NCI-H345 treated with DMSO at 0.1 percent for 48 hours (cell line): ENCODE measurements at regions not wholly inside any gene's neighbourhood (a gene's known extent, or its start where the extent isn't known, plus 50 kb on each side); places are given as distances from the start of the nearest gene placed in this dataset.
"Not testable (repeated sequence)": the region's sequence is repeated elsewhere in the genome, so short reads cannot be mapped to it uniquely, and the experiment has no call there.

Source experiments
- DNase-seq: peaks from one replicate; lab custom pipeline; 2025; ENCODE audit not compliant: unreplicated experiment; lab: John Stamatoyannopoulos, UW

- no peak for DNase-seq
Measured at GRCh38 chr15:89024418-89024817, 63.8 kb upstream of the ABHD2 start.

- DNase-seq, result no peak
Measured at GRCh38 chr15:89026167-89026566, 62.1 kb upstream of the ABHD2 start.

DNA sequence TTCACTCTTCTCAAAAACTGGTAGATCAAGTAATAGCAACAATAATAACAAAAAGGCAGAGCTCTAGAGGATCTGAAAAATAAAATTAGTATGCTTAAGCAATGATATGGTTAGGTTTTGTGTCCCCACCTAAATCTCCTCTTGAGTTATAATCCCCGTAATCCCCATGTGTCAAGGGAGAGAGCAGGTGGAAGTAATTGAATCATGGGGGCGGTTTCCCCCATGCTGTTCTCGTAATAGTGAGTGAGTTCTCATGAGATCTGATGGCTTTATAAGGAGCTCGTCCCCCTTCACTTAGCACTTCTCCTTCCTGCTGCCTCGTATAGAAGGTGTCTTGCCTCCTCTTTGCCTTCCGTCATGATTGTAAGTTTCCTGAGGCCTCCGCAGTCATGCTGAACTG, 60.2 kb upstream of the ABHD2 start:
- DNase-seq, result no peak

DNA sequence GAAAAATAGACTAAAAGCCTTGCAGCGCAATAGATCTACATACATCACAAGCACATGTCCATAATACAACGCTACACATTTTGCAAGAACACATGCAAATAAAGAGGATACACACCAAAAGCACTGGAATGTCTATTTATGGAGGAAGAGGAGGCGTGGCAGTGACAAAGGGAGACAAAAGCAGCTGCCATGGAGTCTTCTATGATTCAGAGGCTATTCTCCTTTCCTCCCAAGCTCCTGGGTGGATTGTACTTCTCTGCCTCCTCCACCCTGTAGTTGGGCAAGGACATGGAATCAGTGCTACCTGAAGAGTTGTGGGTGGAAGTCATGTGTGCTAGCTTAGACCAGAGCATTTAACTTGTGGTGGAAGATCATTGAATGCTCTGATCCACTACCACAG, 57.9 kb upstream of the ABHD2 start:
- DNase-seq, result no peak

- DNase-seq, result not testable (repeated sequence)
Measured at GRCh38 chr15:89031637-89032285, 56.5 kb upstream of the ABHD2 start.

DNA sequence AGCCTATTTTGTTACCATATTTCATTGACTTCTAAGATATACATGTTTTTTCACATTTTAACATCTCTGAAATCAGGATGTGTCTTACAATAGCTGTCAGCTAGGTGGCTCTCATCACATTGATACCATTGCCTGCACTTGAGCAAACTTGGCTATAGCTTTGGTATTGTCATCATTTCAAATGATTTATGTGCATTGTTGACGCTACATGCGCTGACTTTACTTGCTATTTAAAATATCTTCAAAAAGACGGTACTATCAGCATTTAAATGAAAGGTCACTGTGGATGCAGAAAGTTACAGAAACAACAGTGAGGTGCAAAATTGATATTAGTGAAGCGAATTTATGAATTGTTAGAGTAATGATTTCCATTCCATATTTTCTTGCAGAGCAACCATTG, 54.0 kb upstream of the ABHD2 start:
- no peak for DNase-seq

DNA sequence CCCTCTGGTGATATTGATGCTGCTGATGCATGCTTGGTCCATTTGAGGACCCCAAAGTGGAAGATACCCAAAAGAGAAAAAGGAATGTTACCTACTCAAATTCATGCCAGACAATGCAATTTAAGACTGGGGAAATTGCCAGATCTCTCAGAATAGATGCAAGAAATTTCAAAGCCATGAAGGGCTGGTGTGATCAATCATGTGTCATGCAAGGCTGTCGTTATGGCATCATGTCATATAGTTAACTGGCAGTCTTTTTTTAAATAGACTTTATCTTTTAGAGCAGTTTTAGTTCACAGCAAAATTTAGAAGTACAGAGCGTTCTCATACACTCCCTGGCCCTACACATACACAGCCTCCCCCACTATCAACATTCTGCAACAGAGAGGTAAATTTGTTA, 53.1 kb upstream of the ABHD2 start:
- DNase-seq, result no peak

GRCh38 chr15:89035658-89036057, 52.6 kb upstream of the ABHD2 start:
- no peak for DNase-seq

GRCh38 chr15:89038146-89038545, 50.1 kb upstream of the ABHD2 start:
- no peak for DNase-seq
